IMR-90 (cell line): ENCODE measurements at regions not wholly inside any gene's neighbourhood (a gene's known extent, or its start where the extent isn't known, plus 50 kb on each side); places are given as distances from the start of the nearest gene placed in this dataset.

Experiments used
- ATAC-seq: fragments of 200-7000 bp; cut with Tn5 transposase; 2 replicates; pipeline ENCODE4 v1.9.1; 2020; ENCODE audit warnings: low read depth, mild to moderate bottlenecking, moderate library complexity
- BruUV-seq: library from RNA; stranded (reverse); fragments of 400-500 nt; replicated peaks from 2 replicates; lab custom pipeline; 2021; lab: Mats Ljungman, UMichigan
- CTCF ChIA-PET: fragments of 300-600 bp; formaldehyde crosslinking; extraction: SDS; loops from one replicate; lab custom pipeline; 2021; ENCODE audit warnings: antibody characterized with exemption; lab: Yijun Ruan, JAX
- POLR2A ChIA-PET: fragments of 300-600 bp; sonication (Branson Sonifier 250); formaldehyde crosslinking; loops from one replicate; lab custom pipeline; 2022; ENCODE audit warnings: antibody characterized with exemption; ENCODE audit not compliant: unreplicated experiment; lab: Charles Lee
- DNase-seq: peaks from one replicate; pipeline ENCODE4 v3.0.0; 2013
- H2AFZ ChIP-seq: replicated peaks from 2 replicates; pipeline ENCODE3; 2013; ENCODE audit warnings: low read length, mild to moderate bottlenecking; ENCODE audit not compliant: poor library complexity
- H2AK5ac ChIP-seq: 2 replicates; pipeline ENCODE4 v1.6.1; 2013; ENCODE audit warnings: low read depth, low read length, inconsistent platforms
- H2AK9ac ChIP-seq: replicated peaks from 2 replicates; pipeline ENCODE3; 2013; ENCODE audit warnings: mild to moderate bottlenecking, low read depth, low read length, moderate library complexity; ENCODE audit not compliant: poor library complexity
- H2BK120ac ChIP-seq: 2 replicates; pipeline ENCODE4 v1.6.1; 2013; ENCODE audit warnings: low read depth, low read length, inconsistent platforms
- H2BK15ac ChIP-seq: 3 replicates; pipeline ENCODE4 v1.6.1; 2013; ENCODE audit warnings: low read depth, low read length, inconsistent platforms
- H2BK20ac ChIP-seq: 2 replicates; pipeline ENCODE4 v1.6.1; 2013; ENCODE audit warnings: low read depth, mild to moderate bottlenecking, inconsistent platforms, low read length, moderate library complexity
- H2BK5ac ChIP-seq: 2 replicates; pipeline ENCODE4 v1.6.1; 2013; ENCODE audit warnings: mild to moderate bottlenecking, low read depth, low read length, inconsistent platforms; ENCODE audit not compliant: poor library complexity, severe bottlenecking
- H3K14ac ChIP-seq: replicated peaks from 2 replicates; pipeline ENCODE4 v1.6.1; 2013; ENCODE audit warnings: low read depth, low read length, inconsistent platforms
- H3K18ac ChIP-seq: 2 replicates; pipeline ENCODE4 v1.6.1; 2013; ENCODE audit warnings: low read depth, low read length, control low read depth
- H3K23ac ChIP-seq: 2 replicates; pipeline ENCODE4 v1.6.1; 2013; ENCODE audit warnings: low read depth, low read length, inconsistent platforms
- H3K27ac ChIP-seq: 2 replicates; pipeline ENCODE4 v1.5.1; 2013; ENCODE audit warnings: mild to moderate bottlenecking, control low read depth, low read length; ENCODE audit not compliant: insufficient read depth
- H3K27me3 ChIP-seq: 2 replicates; pipeline ENCODE4 v1.6.1; 2013; ENCODE audit warnings: low read length; ENCODE audit not compliant: control insufficient read depth, insufficient read depth
- H3K36me3 ChIP-seq: 2 replicates; pipeline ENCODE4 v1.6.1; 2013; ENCODE audit warnings: low read length, mixed read lengths; ENCODE audit not compliant: control insufficient read depth, insufficient read depth
- H3K4ac ChIP-seq: 2 replicates; pipeline ENCODE4 v1.6.1; 2013; ENCODE audit warnings: low read depth, low read length, inconsistent platforms
- H3K4me1 ChIP-seq: 2 replicates; pipeline ENCODE4 v1.6.1; 2013; ENCODE audit warnings: low read length, mixed read lengths; ENCODE audit not compliant: control insufficient read depth, insufficient read depth
- H3K4me2 ChIP-seq: 2 replicates; pipeline ENCODE4 v1.6.1; 2013; ENCODE audit warnings: low read depth, mild to moderate bottlenecking, control low read depth, low read length, moderate library complexity
- H3K4me3 ChIP-seq: 2 replicates; pipeline ENCODE4 v1.5.1; 2013; ENCODE audit warnings: low read depth, mild to moderate bottlenecking, control low read depth, low read length, moderate library complexity; ENCODE audit not compliant: insufficient read depth
- H3K56ac ChIP-seq: 2 replicates; pipeline ENCODE4 v1.6.1; 2013; ENCODE audit warnings: low read length, inconsistent platforms; ENCODE audit not compliant: insufficient read depth; ENCODE audit errors: extremely low read depth
- H3K79me1 ChIP-seq, 2 experiments: 2 replicates each; pipeline ENCODE4 v1.6.1; 2013; ENCODE audit warnings: low read length in 2 of 2, inconsistent platforms in 1 of 2, low read depth in 1 of 2
- H3K9ac ChIP-seq: 2 replicates; pipeline ENCODE4 v1.6.1; 2013; ENCODE audit warnings: low read depth, low read length, control low read depth
- H3K9me1 ChIP-seq: 2 replicates; pipeline ENCODE4 v1.6.1; 2013; ENCODE audit warnings: low read length, inconsistent platforms; ENCODE audit not compliant: insufficient read depth
- H3K9me3 ChIP-seq: 2 replicates; pipeline ENCODE4 v1.6.1; 2013; ENCODE audit warnings: low read length; ENCODE audit not compliant: control insufficient read depth, insufficient read depth
- H4K20me1 ChIP-seq: 2 replicates; pipeline ENCODE4 v1.6.1; 2013; ENCODE audit warnings: low read length, inconsistent platforms; ENCODE audit not compliant: insufficient read depth
- H4K5ac ChIP-seq: 2 replicates; pipeline ENCODE4 v1.6.1; 2013; ENCODE audit warnings: mild to moderate bottlenecking, low read depth, low read length, control low read depth
- H4K8ac ChIP-seq, 2 experiments: 2 replicates each; pipeline ENCODE4 v1.6.1; 2013; ENCODE audit warnings: low read depth in 2 of 2, low read length in 2 of 2, control low read depth in 1 of 2, inconsistent platforms in 1 of 2
- H4K91ac ChIP-seq: 2 replicates; pipeline ENCODE4 v1.6.1; 2013; ENCODE audit warnings: low read depth, low read length, inconsistent platforms; ENCODE audit not compliant: insufficient read depth
- CEBPB ChIP-seq: IDR thresholded peaks from 2 replicates; pipeline ENCODE4 v1.6.1; 2012; ENCODE audit warnings: low read depth, low read length, improper control_type of control experiment
- ELK1 ChIP-seq: fragments of 150-350 bp; IDR thresholded peaks from 2 replicates; pipeline ENCODE4 v1.6.1; 2016; ENCODE audit warnings: low read depth, mild to moderate bottlenecking, low read length, moderate library complexity, borderline replicate concordance
- FOS ChIP-seq: fragments of 150-350 bp; IDR thresholded peaks from 2 replicates; pipeline ENCODE4 v1.6.1; 2016; ENCODE audit warnings: low read depth, low read length
- MAFK ChIP-seq: IDR thresholded peaks from 2 replicates; pipeline ENCODE4 v1.6.1; 2012; ENCODE audit warnings: low read depth, low read length, improper control_type of control experiment
- MAZ ChIP-seq: IDR thresholded peaks from 2 replicates; pipeline ENCODE4 v1.6.1; 2012; ENCODE audit warnings: low read depth, mild to moderate bottlenecking, low read length, improper control_type of control experiment, moderate library complexity, borderline replicate concordance
- MXI1 ChIP-seq: IDR thresholded peaks from 2 replicates; pipeline ENCODE4 v1.6.1; 2012; ENCODE audit warnings: low read depth, mild to moderate bottlenecking, low read length, moderate library complexity, borderline replicate concordance
- NFE2L2 ChIP-seq: fragments of 150-350 bp; IDR thresholded peaks from 2 replicates; pipeline ENCODE4 v1.6.1; 2016; ENCODE audit warnings: low read depth, mild to moderate bottlenecking, low read length
- RAD21 ChIP-seq: IDR thresholded peaks from 2 replicates; pipeline ENCODE4 v1.6.1; 2012; ENCODE audit warnings: low read length, improper control_type of control experiment
- RCOR1 ChIP-seq: IDR thresholded peaks from 2 replicates; pipeline ENCODE4 v1.6.1; 2012; ENCODE audit warnings: mild to moderate bottlenecking, low read length, improper control_type of control experiment; ENCODE audit not compliant: insufficient replicate concordance
- WGBS, 2 experiments: methylation state at CpG; one replicate each; pipeline versions ENCODE4 v1.1.5 to v1.1.7; 2013; ENCODE audit warnings: missing lambda C conversion rate in 2 of 2; ENCODE audit not compliant: insufficient read length in 1 of 2; ENCODE audit errors: extremely low coverage in 2 of 2; 5-methylcytosine and 5-hydroxymethylcytosine counted together
- dilution Hi-C: fragments of 300-500 bp; cut with HindIII; formaldehyde crosslinking; loops from one replicate; pipeline ENCODE4 v1.14.3; 2018; ENCODE audit warnings: low sequenced_read_pairs; ENCODE audit not compliant: unreplicated experiment
- in situ Hi-C: fragments of 300-500 bp; cut with MboI; formaldehyde crosslinking; loops from 3 replicates; pipeline ENCODE4 v1.14.3; 2019; ENCODE audit warnings: low sequenced_read_pairs, inconsistent platforms, mixed read lengths
- intact Hi-C: fragments of 100-400 bp; cut with micrococcal nuclease; formaldehyde crosslinking; loops from 2 replicates; pipeline ENCODE4 v1.10.0; 2022
- TF ChIP-seq, protein P1 (sequence below): fragments of 150-350 bp; IDR thresholded peaks from 2 replicates; pipeline ENCODE4 v1.6.1; 2017; ENCODE audit warnings: mild to moderate bottlenecking, antibody characterized with exemption, low read length, low read depth

GRCh38 chr9:82563094-82563493 lies 499.8 kb downstream of the RASEF start:
- Histone ChIP-seq H3K14ac (no peak overlapping the region), H4K8ac (no peak overlapping the region), H3K4me1 (peaks cover 6% of the 10 kb centered on the region; the same call in 1 of the 2 replicates), H3K27me3 (no peaks in the 10 kb centered on the region; the same call in 1 of the 2 replicates), H2BK5ac (no peak overlapping the region), H4K5ac (no peak overlapping the region), H3K9me3 (no peaks in the 10 kb centered on the region), H3K9me1 (no peaks in the 10 kb centered on the region), H3K4me3 (no peak overlapping the region), H2BK120ac (no peak overlapping the region), H4K91ac (no peak overlapping the region), H3K56ac (no peak overlapping the region), H3K79me1 (no peaks in the 10 kb centered on the region), H3K9ac (no peak overlapping the region), H3K4me2 (no peak overlapping the region), H2AK5ac (no peak overlapping the region), H3K27ac (no peak overlapping the region), H4K20me1 (no peaks in the 10 kb centered on the region), H2AK9ac (no peak overlapping the region), H2BK20ac (no peak overlapping the region), H3K18ac (no peak overlapping the region), H2AFZ (no peak overlapping the region), H3K4ac (no peak overlapping the region; the same call in 1 of the 2 replicates), H3K36me3 (no peaks in the 10 kb centered on the region), H3K23ac (no peak overlapping the region), H2BK15ac (no peak overlapping the region)
- in situ Hi-C loops (no loop called here), dilution Hi-C loops (no loop called here), intact Hi-C loops (no loop called here)
- ATAC-seq, result no peak
- 90% methylated on average over 2 of the region's 2 CpGs; no CpG with 5 or more reads in 1 of the 2 experiments for WGBS, 2 experiments
- DNase-seq, result no peak
- ChIA-PET CTCF (no interaction called here), POLR2A (no interaction called here)
- no TSS peak for BruUV-seq
- no peak for TF ChIP-seq RAD21
- TF ChIP-seq MXI1, result no peak
- TF ChIP-seq MAFK, result no peak
- TF ChIP-seq ELK1, result no peak
- TF ChIP-seq NFE2L2, result no peak
- TF ChIP-seq MAZ, result no peak
- TF ChIP-seq FOS, result no peak
- TF ChIP-seq, protein P1, sequence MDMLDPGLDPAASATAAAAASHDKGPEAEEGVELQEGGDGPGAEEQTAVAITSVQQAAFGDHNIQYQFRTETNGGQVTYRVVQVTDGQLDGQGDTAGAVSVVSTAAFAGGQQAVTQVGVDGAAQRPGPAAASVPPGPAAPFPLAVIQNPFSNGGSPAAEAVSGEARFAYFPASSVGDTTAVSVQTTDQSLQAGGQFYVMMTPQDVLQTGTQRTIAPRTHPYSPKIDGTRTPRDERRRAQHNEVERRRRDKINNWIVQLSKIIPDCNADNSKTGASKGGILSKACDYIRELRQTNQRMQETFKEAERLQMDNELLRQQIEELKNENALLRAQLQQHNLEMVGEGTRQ, result no peak
- no peak for TF ChIP-seq CEBPB
- no peak for TF ChIP-seq RCOR1
